Gastroesophageal sphincter (tissue), 3 donors: ENCODE measurements at regions not wholly inside any gene's neighbourhood (a gene's known extent, or its start where the extent isn't known, plus 50 kb on each side); places are given as distances from the start of the nearest gene placed in this dataset.

Experiments used
- POLR2A ChIP-seq, 2 donors: fragments of 450-650 bp; IDR thresholded peaks; one replicate each; pipeline ENCODE4 v1.6.1; 2017; ENCODE audit warnings: antibody characterized with exemption in 2 of 2, mild to moderate bottlenecking in 2 of 2, moderate library complexity in 1 of 2
- POLR2AphosphoS5 ChIP-seq: sonication (generic); formaldehyde crosslinking; IDR thresholded peaks from one replicate; pipeline ENCODE4 v1.6.1; 2017; ENCODE audit warnings: antibody characterized with exemption
- TF ChIP-seq, protein P1 (sequence below), 4 experiments: fragments of 200-600 bp in 2 of 4; fragments of 450-650 bp in 2 of 4; sonication (generic) in 1 of 4; IDR thresholded peaks; one replicate each; pipeline ENCODE4 v1.5.1; 2017 to 2019; ENCODE audit warnings: antibody characterized with exemption in 4 of 4, mild to moderate bottlenecking in 2 of 4, moderate library complexity in 2 of 4

DNA sequence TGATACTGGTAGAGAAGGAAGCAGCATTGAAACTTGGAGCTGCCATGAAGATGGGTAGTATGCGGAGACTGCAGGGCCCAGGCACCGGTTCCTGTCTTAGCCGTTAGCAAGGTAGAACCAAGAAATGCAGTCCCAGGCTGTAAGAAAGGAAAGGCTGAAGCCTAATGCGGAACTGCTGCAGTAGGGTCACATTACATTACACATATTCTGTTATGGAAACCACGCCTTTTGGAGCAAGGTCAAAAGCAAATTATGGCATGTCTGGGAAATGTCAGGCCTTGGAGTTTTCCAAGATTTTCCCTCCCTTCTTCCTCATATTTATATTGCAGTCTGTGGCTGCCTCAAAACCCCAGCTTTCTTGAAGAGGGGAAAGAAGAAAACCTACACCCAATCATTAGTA is 204.8 kb upstream of the RASGEF1B start:
- TF ChIP-seq POLR2A (IDR thresholded peaks at IDR 0.05) = no peak
- TF ChIP-seq, protein P1, sequence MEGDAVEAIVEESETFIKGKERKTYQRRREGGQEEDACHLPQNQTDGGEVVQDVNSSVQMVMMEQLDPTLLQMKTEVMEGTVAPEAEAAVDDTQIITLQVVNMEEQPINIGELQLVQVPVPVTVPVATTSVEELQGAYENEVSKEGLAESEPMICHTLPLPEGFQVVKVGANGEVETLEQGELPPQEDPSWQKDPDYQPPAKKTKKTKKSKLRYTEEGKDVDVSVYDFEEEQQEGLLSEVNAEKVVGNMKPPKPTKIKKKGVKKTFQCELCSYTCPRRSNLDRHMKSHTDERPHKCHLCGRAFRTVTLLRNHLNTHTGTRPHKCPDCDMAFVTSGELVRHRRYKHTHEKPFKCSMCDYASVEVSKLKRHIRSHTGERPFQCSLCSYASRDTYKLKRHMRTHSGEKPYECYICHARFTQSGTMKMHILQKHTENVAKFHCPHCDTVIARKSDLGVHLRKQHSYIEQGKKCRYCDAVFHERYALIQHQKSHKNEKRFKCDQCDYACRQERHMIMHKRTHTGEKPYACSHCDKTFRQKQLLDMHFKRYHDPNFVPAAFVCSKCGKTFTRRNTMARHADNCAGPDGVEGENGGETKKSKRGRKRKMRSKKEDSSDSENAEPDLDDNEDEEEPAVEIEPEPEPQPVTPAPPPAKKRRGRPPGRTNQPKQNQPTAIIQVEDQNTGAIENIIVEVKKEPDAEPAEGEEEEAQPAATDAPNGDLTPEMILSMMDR (IDR thresholded peaks at IDR 0.05) = no peak
- no peak for TF ChIP-seq POLR2AphosphoS5
